A549 (cell line): ENCODE measurements at regions not wholly inside any gene's neighbourhood (a gene's known extent, or its start where the extent isn't known, plus 50 kb on each side); places are given as distances from the start of the nearest gene placed in this dataset.

Source experiments
- ATAC-seq, 2 experiments: fragments of 200-7000 bp in 1 of 2; fragments of >200 bp in 1 of 2; cut with Nextera tagmentation in 1 of 2; cut with Tn5 transposase in 1 of 2; 3 replicates each; pipeline versions ENCODE4 v1.8.0 to v1.9.1; 2018 to 2020; ENCODE audit warnings: mild to moderate bottlenecking in 1 of 2, moderate library complexity in 1 of 2
- CTCF ChIA-PET: fragments of 300-600 bp; sonication (Branson Sonifier 250); formaldehyde crosslinking; extraction: SDS; loops from one replicate; lab custom pipeline; 2021; ENCODE audit warnings: antibody characterized with exemption, inconsistent platforms; lab: Yijun Ruan, JAX
- POLR2A ChIA-PET: fragments of 350-600 bp; formaldehyde crosslinking; extraction: SDS; loops from one replicate; lab custom pipeline; 2021; ENCODE audit warnings: antibody characterized with exemption, inconsistent platforms; lab: Yijun Ruan, JAX
- DNase-seq, 2 experiments: peaks; one replicate each; pipeline versions ENCODE4 v3.0.0 to v3.0.0-alpha.2; 2011 to 2016; ENCODE audit warnings: low read depth in 1 of 2, low spot score in 1 of 2
- FAIRE-seq: peaks from 2 replicates; lab custom pipeline; 2011; peaks lifted over from hg19 to GRCh38; lab: Jason Lieb, UNC
- H3K27ac ChIP-seq, 2 experiments: fragments of >200 bp; sonication (Bioruptor Twin); formaldehyde crosslinking; 3 replicates each; pipeline ENCODE4 v1.5.1; 2016 to 2017
- H3K4me1 ChIP-seq: fragments of >200 bp; sonication (Bioruptor Twin); formaldehyde crosslinking; 3 replicates; pipeline ENCODE4 v1.6.1; 2016
- H3K4me2 ChIP-seq: fragments of >200 bp; sonication (Bioruptor Twin); formaldehyde crosslinking; 3 replicates; pipeline ENCODE4 v1.6.1; 2016
- H3K4me3 ChIP-seq: fragments of >200 bp; sonication (Bioruptor Twin); formaldehyde crosslinking; 3 replicates; pipeline ENCODE4 v1.5.1; 2016
- H3K9me3 ChIP-seq: fragments of >200 bp; sonication (Bioruptor Twin); formaldehyde crosslinking; 3 replicates; pipeline ENCODE4 v1.6.1; 2016
- CEBPB ChIP-seq, 2 experiments: fragments of >200 bp in 1 of 2; sonication (Bioruptor Twin) in 1 of 2; formaldehyde crosslinking in 1 of 2; IDR thresholded peaks; 2 replicates each; pipeline ENCODE4 v1.6.1; 2012 to 2016
- CHD2 ChIP-seq: fragments of 150-350 bp; IDR thresholded peaks from 2 replicates; pipeline ENCODE4 v1.6.1; 2014; ENCODE audit warnings: low read length; ENCODE audit not compliant: partially characterized antibody
- EHF ChIP-seq: fragments of 250-450 bp; sonication (Bioruptor Pico); IDR thresholded peaks from 2 replicates; pipeline ENCODE4 v1.5.0; 2020; ENCODE audit warnings: mild to moderate bottlenecking
- EHMT2 ChIP-seq: fragments of 200-600 bp; sonication (generic); IDR thresholded peaks from 2 replicates; pipeline ENCODE4 v1.6.1; 2016; ENCODE audit warnings: antibody characterized with exemption, low read depth, mild to moderate bottlenecking, moderate library complexity
- ELK1 ChIP-seq: fragments of 150-350 bp; IDR thresholded peaks from 2 replicates; pipeline ENCODE4 v1.6.1; 2014; ENCODE audit warnings: low read depth, mild to moderate bottlenecking, low read length
- FOSB ChIP-seq: fragments of 250-450 bp; sonication (Bioruptor Pico); IDR thresholded peaks from 2 replicates; pipeline ENCODE4 v1.5.0; 2020; ENCODE audit warnings: mild to moderate bottlenecking, moderate library complexity
- FOSL2 ChIP-seq, 2 experiments: fragments of 450-650 bp in 1 of 2; fragments of >200 bp in 1 of 2; sonication (Bioruptor Twin) in 1 of 2; formaldehyde crosslinking; IDR thresholded peaks; 2 replicates each; pipeline versions ENCODE4 v1.5.0 to v1.6.1; 2016 to 2020; ENCODE audit warnings: mild to moderate bottlenecking in 1 of 2, moderate library complexity in 1 of 2
- GATA3 ChIP-seq: IDR thresholded peaks from 2 replicates; pipeline ENCODE4 v1.6.1; 2012; ENCODE audit warnings: borderline replicate concordance
- HDAC2 ChIP-seq: fragments of 200-600 bp; sonication (generic); IDR thresholded peaks from 2 replicates; pipeline ENCODE4 v1.6.1; 2016
- HEYL ChIP-seq: fragments of 250-450 bp; sonication (Bioruptor Pico); IDR thresholded peaks from 2 replicates; pipeline ENCODE4 v1.8.0; 2021; ENCODE audit warnings: mild to moderate bottlenecking, moderate library complexity
- HOXB13 ChIP-seq: fragments of 250-450 bp; sonication (Bioruptor Pico); IDR thresholded peaks from 2 replicates; pipeline ENCODE4 v1.5.0; 2020; ENCODE audit warnings: low read depth, mild to moderate bottlenecking, moderate library complexity
- HOXB5 ChIP-seq: fragments of 250-450 bp; sonication (Bioruptor Pico); IDR thresholded peaks from 2 replicates; pipeline ENCODE4 v1.5.0; 2020; ENCODE audit warnings: mild to moderate bottlenecking, moderate library complexity
- JUNB ChIP-seq: fragments of >200 bp; sonication (Bioruptor Twin); formaldehyde crosslinking; IDR thresholded peaks from 2 replicates; pipeline ENCODE4 v1.6.1; 2016
- KDM1A ChIP-seq: fragments of 200-600 bp; sonication (generic); IDR thresholded peaks from 2 replicates; pipeline ENCODE4 v1.6.1; 2016; ENCODE audit warnings: low read depth, mild to moderate bottlenecking
- MAFK ChIP-seq: fragments of 450-650 bp; IDR thresholded peaks from 2 replicates; pipeline ENCODE4 v1.6.1; 2014; ENCODE audit not compliant: partially characterized antibody
- MAX ChIP-seq: IDR thresholded peaks from 2 replicates; pipeline ENCODE4 v1.6.1; 2012
- MAZ ChIP-seq: fragments of 150-350 bp; IDR thresholded peaks from 2 replicates; pipeline ENCODE4 v1.6.1; 2014; ENCODE audit warnings: antibody characterized with exemption, low read depth, low read length, borderline replicate concordance
- MYC ChIP-seq: IDR thresholded peaks from 2 replicates; pipeline ENCODE4 v1.6.1; 2012; ENCODE audit warnings: mild to moderate bottlenecking, inconsistent platforms, low read length, improper control_type of control experiment, borderline replicate concordance
- NFE2L2 ChIP-seq: fragments of 150-350 bp; conservative IDR thresholded peaks from 2 replicates; pipeline ENCODE4 v1.6.1; 2014; ENCODE audit warnings: low read length
- PHF8 ChIP-seq: fragments of 200-600 bp; sonication (generic); IDR thresholded peaks from 2 replicates; pipeline ENCODE4 v1.6.1; 2016; ENCODE audit warnings: low read depth, mild to moderate bottlenecking, antibody characterized with exemption, moderate library complexity, borderline replicate concordance
- POLR2AphosphoS2 ChIP-seq: conservative IDR thresholded peaks from 2 replicates; pipeline ENCODE4 v1.6.1; 2012; ENCODE audit warnings: low read length, improper control_type of control experiment, inconsistent platforms
- RFX5 ChIP-seq: fragments of 450-650 bp; IDR thresholded peaks from 2 replicates; pipeline ENCODE4 v1.7.1; 2014; ENCODE audit warnings: antibody characterized with exemption, mild to moderate bottlenecking, moderate library complexity
- RNF2 ChIP-seq: fragments of 200-600 bp; sonication (generic); IDR thresholded peaks from 2 replicates; pipeline ENCODE4 v1.6.1; 2016; ENCODE audit warnings: low read depth, mild to moderate bottlenecking, antibody characterized with exemption, moderate library complexity, borderline replicate concordance
- SMC3 ChIP-seq: fragments of >200 bp; sonication (Bioruptor Twin); formaldehyde crosslinking; IDR thresholded peaks from 3 replicates; pipeline ENCODE4 v1.6.1; 2018; ENCODE audit warnings: inconsistent platforms
- SREBF2 ChIP-seq: fragments of 450-650 bp; IDR thresholded peaks from 2 replicates; pipeline ENCODE4 v1.6.1; 2014; ENCODE audit warnings: mild to moderate bottlenecking, moderate library complexity
- ZC3H11A ChIP-seq: fragments of 450-650 bp; IDR thresholded peaks from 2 replicates; pipeline ENCODE4 v1.6.1; 2014; ENCODE audit warnings: antibody characterized with exemption, mild to moderate bottlenecking
- ZFP36 ChIP-seq: fragments of 450-650 bp; IDR thresholded peaks from 2 replicates; pipeline ENCODE4 v1.6.1; 2014; ENCODE audit warnings: borderline replicate concordance; ENCODE audit not compliant: partially characterized antibody
- WGBS: methylation state at CpG from one replicate; pipeline ENCODE4 v1.1.6; 2017; ENCODE audit errors: missing lambda C conversion rate; 5-methylcytosine and 5-hydroxymethylcytosine counted together
- TF ChIP-seq, protein P1 (sequence below): fragments of >200 bp; sonication (Bioruptor Twin); formaldehyde crosslinking; IDR thresholded peaks from 2 replicates; pipeline ENCODE4 v1.6.1; 2016
- TF ChIP-seq, protein P2 (sequence below): IDR thresholded peaks from 2 replicates; pipeline ENCODE4 v1.6.1; 2012; ENCODE audit warnings: low read depth, borderline replicate concordance
- TF ChIP-seq, protein P3 (sequence below): fragments of >200 bp; sonication (Bioruptor Twin); formaldehyde crosslinking; IDR thresholded peaks from 3 replicates; pipeline ENCODE4 v1.6.1; 2016
- TF ChIP-seq, protein P4 (sequence below): fragments of 450-650 bp; IDR thresholded peaks from 2 replicates; pipeline ENCODE4 v1.6.1; 2014; ENCODE audit warnings: antibody characterized with exemption
- TF ChIP-seq, protein P5 (sequence below): IDR thresholded peaks from 2 replicates; pipeline ENCODE4 v1.6.1; 2012

DNA sequence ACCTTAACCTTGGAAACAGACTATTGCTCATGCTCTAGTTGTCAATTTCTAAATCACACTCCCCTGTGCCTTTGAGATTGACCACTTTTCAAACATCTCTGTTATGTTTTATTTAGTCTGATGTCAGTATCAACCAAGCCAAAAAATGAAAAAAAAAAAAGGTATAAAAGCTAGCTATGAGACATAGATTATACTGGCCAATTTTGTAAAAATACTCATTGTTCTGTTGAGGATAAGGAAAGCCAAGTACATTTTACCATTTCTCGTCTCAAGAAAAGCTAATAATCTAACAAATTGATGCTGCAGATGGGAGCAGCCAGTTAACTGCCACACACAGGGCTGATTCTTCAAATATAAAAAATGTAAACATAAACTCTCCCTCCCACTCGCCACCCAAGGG lies 572.6 kb upstream of the KLF12 start:
- Histone ChIP-seq H3K4me3 (no peak overlapping the region), H3K9me3 (no peaks in the 10 kb centered on the region), H3K27ac (no peak overlapping the region), H3K4me2 (no peak overlapping the region), H3K4me1 (no peaks in the 10 kb centered on the region)
- ChIA-PET CTCF (no interaction called here), POLR2A (no interaction called here)
- 19% methylated on average over 2 of the region's 2 CpGs for WGBS
- ATAC-seq (no peak), DNase-seq (no peak), FAIRE-seq (no peak)
- TF ChIP-seq SMC3: no peak
- TF ChIP-seq RNF2: no peak
- TF ChIP-seq EHMT2: no peak
- no peak for TF ChIP-seq HOXB13 (CRISPR knock-in tag)
- no peak for TF ChIP-seq FOSB
- TF ChIP-seq, protein P1, sequence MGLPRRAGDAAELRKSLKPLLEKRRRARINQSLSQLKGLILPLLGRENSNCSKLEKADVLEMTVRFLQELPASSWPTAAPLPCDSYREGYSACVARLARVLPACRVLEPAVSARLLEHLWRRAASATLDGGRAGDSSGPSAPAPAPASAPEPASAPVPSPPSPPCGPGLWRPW: no peak
- TF ChIP-seq RFX5: no peak
- no peak for TF ChIP-seq KDM1A
- no peak for TF ChIP-seq HEYL (CRISPR knock-in tag)
- no peak for TF ChIP-seq JUNB
- no peak for TF ChIP-seq SREBF2
- TF ChIP-seq CHD2: no peak
- no peak for TF ChIP-seq POLR2AphosphoS2
- no peak for TF ChIP-seq NFE2L2
- no peak for TF ChIP-seq GATA3
- TF ChIP-seq, protein P2, sequence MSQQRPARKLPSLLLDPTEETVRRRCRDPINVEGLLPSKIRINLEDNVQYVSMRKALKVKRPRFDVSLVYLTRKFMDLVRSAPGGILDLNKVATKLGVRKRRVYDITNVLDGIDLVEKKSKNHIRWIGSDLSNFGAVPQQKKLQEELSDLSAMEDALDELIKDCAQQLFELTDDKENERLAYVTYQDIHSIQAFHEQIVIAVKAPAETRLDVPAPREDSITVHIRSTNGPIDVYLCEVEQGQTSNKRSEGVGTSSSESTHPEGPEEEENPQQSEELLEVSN: no peak
- TF ChIP-seq MAFK: no peak
- no peak for TF ChIP-seq FOSL2 (IDR thresholded peaks at IDR 0.05)
- TF ChIP-seq FOSL2 (CRISPR knock-in tag; IDR thresholded peaks at IDR 0.05): no peak
- TF ChIP-seq EHF (CRISPR knock-in tag): no peak
- TF ChIP-seq, protein P3, sequence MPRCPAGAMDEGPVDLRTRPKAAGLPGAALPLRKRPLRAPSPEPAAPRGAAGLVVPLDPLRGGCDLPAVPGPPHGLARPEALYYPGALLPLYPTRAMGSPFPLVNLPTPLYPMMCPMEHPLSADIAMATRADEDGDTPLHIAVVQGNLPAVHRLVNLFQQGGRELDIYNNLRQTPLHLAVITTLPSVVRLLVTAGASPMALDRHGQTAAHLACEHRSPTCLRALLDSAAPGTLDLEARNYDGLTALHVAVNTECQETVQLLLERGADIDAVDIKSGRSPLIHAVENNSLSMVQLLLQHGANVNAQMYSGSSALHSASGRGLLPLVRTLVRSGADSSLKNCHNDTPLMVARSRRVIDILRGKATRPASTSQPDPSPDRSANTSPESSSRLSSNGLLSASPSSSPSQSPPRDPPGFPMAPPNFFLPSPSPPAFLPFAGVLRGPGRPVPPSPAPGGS: no peak
- TF ChIP-seq, all 56 proteins: peak for 0

DNA sequence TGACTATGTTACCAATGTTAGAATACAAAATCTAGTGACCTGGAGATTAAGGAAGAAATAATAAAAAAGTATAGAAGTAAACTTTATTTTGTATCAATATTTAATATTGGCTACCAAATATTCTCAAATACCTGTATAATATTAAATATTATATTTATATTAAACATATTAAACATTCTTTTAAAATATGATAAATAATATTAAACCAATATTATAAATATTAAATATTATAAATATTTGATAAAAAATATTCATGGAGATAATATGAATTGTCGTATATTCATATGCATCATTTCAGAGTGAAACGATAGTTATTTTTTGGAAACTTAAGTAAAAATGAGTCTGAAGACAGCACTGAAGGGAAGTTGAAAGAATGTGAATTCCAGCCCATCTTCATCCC lies 571.2 kb upstream of the KLF12 start:
- no peaks in the 10 kb centered on the region for H3K9me3 ChIP-seq
- no peak for ATAC-seq
- no peak for FAIRE-seq
- DNase-seq: no peak
- H3K4me3 ChIP-seq: no peak overlapping the region
- no peak overlapping the region for H3K4me2 ChIP-seq
- CTCF ChIA-PET: no interaction called here
- POLR2A ChIA-PET: no interaction called here
- no peak overlapping the region for H3K27ac ChIP-seq
- 49% methylated on average over 2 of the region's 2 CpGs for WGBS
- no peak for TF ChIP-seq MYC
- TF ChIP-seq, protein P4, sequence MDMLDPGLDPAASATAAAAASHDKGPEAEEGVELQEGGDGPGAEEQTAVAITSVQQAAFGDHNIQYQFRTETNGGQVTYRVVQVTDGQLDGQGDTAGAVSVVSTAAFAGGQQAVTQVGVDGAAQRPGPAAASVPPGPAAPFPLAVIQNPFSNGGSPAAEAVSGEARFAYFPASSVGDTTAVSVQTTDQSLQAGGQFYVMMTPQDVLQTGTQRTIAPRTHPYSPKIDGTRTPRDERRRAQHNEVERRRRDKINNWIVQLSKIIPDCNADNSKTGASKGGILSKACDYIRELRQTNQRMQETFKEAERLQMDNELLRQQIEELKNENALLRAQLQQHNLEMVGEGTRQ: no peak
- no peak for TF ChIP-seq ELK1
- TF ChIP-seq FOSL2 (IDR thresholded peaks at IDR 0.05): no peak
- no peak for TF ChIP-seq FOSL2 (CRISPR knock-in tag; IDR thresholded peaks at IDR 0.05)
- no peak for TF ChIP-seq FOSB
- no peak for TF ChIP-seq MAX
- TF ChIP-seq, protein P2: no peak
- no peak for TF ChIP-seq ZC3H11A
- TF ChIP-seq, protein P5, sequence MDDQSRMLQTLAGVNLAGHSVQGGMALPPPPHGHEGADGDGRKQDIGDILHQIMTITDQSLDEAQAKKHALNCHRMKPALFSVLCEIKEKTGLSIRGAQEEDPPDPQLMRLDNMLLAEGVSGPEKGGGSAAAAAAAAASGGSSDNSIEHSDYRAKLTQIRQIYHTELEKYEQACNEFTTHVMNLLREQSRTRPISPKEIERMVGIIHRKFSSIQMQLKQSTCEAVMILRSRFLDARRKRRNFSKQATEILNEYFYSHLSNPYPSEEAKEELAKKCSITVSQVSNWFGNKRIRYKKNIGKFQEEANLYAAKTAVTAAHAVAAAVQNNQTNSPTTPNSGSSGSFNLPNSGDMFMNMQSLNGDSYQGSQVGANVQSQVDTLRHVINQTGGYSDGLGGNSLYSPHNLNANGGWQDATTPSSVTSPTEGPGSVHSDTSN: no peak
- TF ChIP-seq PHF8: no peak
- TF ChIP-seq MAFK: no peak
- TF ChIP-seq ZFP36: no peak
- TF ChIP-seq NFE2L2: no peak
- no peak for TF ChIP-seq HOXB5 (CRISPR knock-in tag)
- TF ChIP-seq HEYL (CRISPR knock-in tag): no peak
- TF ChIP-seq SMC3: no peak
- no peak for TF ChIP-seq HOXB13 (CRISPR knock-in tag)
- no peak for TF ChIP-seq MAZ
- no peak for TF ChIP-seq HDAC2
- TF ChIP-seq CEBPB (IDR thresholded peaks at IDR 0.05): no peak
- H3K4me1 ChIP-seq: no peaks in the 10 kb centered on the region
